ENCODE measurements at regions not wholly inside any gene's neighbourhood (a gene's known extent, or its start where the extent isn't known, plus 50 kb on each side); places are given as distances from the start of the nearest gene placed in this dataset.

DNA sequence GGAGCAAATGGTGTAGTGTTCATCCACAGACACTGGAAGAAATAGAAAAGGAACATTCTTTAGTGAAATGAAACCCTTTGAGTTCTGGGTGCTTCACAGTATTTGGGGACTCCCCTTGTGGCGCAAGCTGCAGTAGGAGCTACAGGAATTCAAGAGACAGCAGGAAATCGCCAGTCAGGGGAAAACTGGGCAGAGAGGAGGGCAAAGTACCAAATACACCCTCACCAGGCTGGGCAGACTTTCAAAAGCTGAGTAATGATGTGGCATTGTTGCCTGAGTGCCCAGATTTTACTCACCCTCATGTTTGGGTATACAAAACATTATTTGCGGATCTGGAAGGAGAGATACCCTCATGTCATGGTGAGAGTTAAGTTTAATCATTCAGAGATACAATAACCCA lies 97.9 kb downstream of the SOD2 start:
- Histone ChIP-seq H3K4me1 (peaks cover 0 to 14% (median 4%) of the 10 kb centered on the region in 9 donors), H3K4me3 (no peak overlapping the region), H3K36me3 (no peaks in the 10 kb centered on the region), H3K27me3 (no peaks in the 10 kb centered on the region), H3K9me3 (no peaks in the 10 kb centered on the region), H3K27ac (peak overlapping the region in 1 of 10 donors; percentile 39)
- DNase-seq (no peak), ATAC-seq (no peak)
- intact Hi-C loops (cut with DNase I), result no loop called here
- WGBS, 2 donors, result 78 to 96% methylated on average over 3 of the region's 3 CpGs
- TF ChIP-seq, protein P1, sequence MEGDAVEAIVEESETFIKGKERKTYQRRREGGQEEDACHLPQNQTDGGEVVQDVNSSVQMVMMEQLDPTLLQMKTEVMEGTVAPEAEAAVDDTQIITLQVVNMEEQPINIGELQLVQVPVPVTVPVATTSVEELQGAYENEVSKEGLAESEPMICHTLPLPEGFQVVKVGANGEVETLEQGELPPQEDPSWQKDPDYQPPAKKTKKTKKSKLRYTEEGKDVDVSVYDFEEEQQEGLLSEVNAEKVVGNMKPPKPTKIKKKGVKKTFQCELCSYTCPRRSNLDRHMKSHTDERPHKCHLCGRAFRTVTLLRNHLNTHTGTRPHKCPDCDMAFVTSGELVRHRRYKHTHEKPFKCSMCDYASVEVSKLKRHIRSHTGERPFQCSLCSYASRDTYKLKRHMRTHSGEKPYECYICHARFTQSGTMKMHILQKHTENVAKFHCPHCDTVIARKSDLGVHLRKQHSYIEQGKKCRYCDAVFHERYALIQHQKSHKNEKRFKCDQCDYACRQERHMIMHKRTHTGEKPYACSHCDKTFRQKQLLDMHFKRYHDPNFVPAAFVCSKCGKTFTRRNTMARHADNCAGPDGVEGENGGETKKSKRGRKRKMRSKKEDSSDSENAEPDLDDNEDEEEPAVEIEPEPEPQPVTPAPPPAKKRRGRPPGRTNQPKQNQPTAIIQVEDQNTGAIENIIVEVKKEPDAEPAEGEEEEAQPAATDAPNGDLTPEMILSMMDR (IDR thresholded peaks at IDR 0.05), result no peak

DNA sequence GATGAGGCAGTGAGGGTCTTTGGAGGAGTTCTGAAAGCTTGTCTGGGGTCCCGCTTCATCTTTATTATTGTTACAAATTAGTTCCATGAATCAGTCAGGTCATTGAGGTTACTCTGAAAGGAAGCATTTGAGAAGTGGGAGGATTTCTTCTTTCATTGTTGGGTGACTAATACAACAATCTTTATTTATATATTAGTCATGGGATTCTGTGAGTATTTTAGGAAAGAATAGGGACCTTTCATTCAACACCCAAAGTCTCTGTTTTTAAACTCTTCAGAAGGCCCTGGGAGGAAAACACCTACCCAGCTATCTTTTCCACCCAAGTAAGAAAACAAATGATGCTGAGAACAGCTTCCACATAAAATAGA lies 98.3 kb downstream of the SOD2 start:
- H3K9me3 ChIP-seq, result no peaks in the 10 kb centered on the region
- H3K27me3 ChIP-seq, result no peaks in the 10 kb centered on the region
- WGBS, 2 donors, result 68 to 72% methylated on average over 1 of the region's 1 CpG
- peaks cover 0 to 14% (median 4%) of the 10 kb centered on the region in 9 donors for H3K4me1 ChIP-seq
- no peak for DNase-seq
- intact Hi-C loops (cut with DNase I), result no loop called here
- H3K27ac ChIP-seq, result peak overlapping the region in 2 of 10 donors; percentile 5 to 39
- no peak overlapping the region for H3K4me3 ChIP-seq
- TF ChIP-seq, protein P1 (IDR thresholded peaks at IDR 0.05), result no peak
- ATAC-seq, result peak in 2 of 8 donors; percentile 40 to 45
- H3K36me3 ChIP-seq, result no peaks in the 10 kb centered on the region

- TF ChIP-seq, protein P1 (IDR thresholded peaks at IDR 0.05), result no peak
- intact Hi-C loops (cut with DNase I), result no loop called here
- Histone ChIP-seq H3K9me3 (no peaks in the 10 kb centered on the region), H3K27ac (peak overlapping the region in 2 of 10 donors; percentile 4 to 5), H3K4me3 (no peak overlapping the region), H3K27me3 (no peaks in the 10 kb centered on the region), H3K36me3 (no peaks in the 10 kb centered on the region), H3K4me1 (peaks cover 0 to 14% (median 4%) of the 10 kb centered on the region in 9 donors)
- no peak for DNase-seq
- 74 to 80% methylated on average over 7 of the region's 7 CpGs for WGBS, 2 donors
- ATAC-seq, result no peak
Measured at GRCh38 chr6:159594106-159594749, 98.8 kb downstream of the SOD2 start.

- DNase-seq (no peak), ATAC-seq (peak in 2 of 8 donors; percentile 46 to 48)
- Histone ChIP-seq H3K4me3 (no peak overlapping the region), H3K27ac (no peak overlapping the region), H3K36me3 (no peaks in the 10 kb centered on the region), H3K9me3 (peaks cover 0 to 7% (median 0%) of the 10 kb centered on the region in 11 donors), H3K4me1 (peaks cover 0 to 14% (median 4%) of the 10 kb centered on the region in 9 donors), H3K27me3 (no peaks in the 10 kb centered on the region)
- intact Hi-C loops (cut with DNase I), result no loop called here
- TF ChIP-seq, protein P1 (IDR thresholded peaks at IDR 0.05), result no peak
- WGBS, 2 donors, result 66% methylated on average over 5 of the region's 5 CpGs
Measured at GRCh38 chr6:159590835-159591234, 102.2 kb downstream of the SOD2 start.
